ENCODE measurements at regions not wholly inside any gene's neighbourhood (a gene's known extent, or its start where the extent isn't known, plus 50 kb on each side); places are given as distances from the start of the nearest gene placed in this dataset.

DNA sequence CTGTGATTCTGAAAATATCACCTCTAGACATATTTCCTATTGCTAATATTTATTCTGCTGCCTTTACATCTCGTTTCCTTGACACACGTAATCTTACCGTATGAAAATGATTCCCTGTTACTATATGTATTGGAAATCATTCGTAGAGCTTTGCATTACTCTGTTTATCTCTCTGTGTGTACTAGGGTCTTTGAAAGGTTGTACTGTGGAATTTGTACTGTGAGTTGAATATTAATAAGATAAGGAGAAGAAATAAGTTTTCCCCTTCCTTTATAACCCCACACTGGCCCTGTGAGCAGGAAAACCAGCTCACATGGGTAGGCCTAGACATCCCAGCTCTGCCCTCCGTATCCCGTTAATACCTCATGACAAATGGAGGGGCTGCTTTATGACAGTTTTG, 354.9 kb downstream of the KLF5 start:
- DNase-seq (ENCODE audit: low read depth in 2 of 2), result no peak

DNA sequence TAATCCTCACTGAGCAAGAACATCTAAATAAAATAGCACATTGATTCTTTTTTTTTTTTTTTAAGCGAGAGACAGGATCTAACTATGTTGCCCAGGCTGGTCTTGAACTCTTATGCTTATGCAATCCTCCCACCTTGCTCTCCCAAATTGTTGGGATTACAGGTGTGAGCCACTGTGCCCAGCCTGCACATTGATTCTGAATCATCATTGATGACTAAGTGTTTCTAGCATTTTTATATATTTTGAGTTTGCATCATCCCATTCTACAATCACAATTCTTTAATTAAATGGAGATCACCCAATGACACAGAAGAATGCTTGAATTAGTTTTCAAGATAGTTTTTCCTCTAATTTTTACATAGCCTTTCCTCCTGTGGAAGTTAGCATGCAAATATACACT, 354.1 kb downstream of the KLF5 start:
- no peak for DNase-seq (ENCODE audit: low read depth in 2 of 2)

DNA sequence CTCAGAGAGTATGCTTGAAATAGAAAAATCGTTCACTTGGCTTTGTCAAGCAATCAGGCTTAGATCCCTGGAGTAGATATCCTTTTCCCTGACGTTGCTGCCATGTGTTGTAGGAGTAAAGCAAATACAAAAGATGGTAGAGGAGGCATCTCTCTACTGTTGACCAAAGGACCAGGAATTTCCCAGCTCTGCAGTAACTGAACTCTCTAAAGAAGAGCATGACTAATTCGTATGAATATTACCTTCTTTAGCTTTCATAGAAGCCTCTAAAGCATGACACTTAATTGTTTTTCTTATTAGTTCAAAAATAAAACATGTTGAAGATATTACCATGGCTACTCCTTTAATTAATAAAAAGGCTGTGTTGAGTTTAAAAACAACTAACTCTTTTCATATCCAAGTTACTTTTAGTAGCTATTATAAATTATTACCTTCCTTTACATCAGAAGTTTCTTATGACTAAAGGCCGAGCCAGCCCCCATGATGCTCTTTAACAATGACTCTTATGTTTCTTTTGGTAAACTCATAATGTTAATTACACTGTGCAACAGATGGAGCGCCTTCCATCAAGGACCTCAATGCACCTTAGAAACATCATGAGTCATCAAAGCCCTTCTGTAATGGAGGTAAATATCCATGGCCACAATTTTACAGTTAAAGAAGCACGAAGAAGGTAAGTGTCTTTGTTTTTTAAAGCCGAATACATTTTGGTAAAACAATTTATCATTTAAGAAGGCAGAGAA, 352.4 kb downstream of the KLF5 start:
- DNase-seq (ENCODE audit: low read depth in 2 of 2), result no peak

DNA sequence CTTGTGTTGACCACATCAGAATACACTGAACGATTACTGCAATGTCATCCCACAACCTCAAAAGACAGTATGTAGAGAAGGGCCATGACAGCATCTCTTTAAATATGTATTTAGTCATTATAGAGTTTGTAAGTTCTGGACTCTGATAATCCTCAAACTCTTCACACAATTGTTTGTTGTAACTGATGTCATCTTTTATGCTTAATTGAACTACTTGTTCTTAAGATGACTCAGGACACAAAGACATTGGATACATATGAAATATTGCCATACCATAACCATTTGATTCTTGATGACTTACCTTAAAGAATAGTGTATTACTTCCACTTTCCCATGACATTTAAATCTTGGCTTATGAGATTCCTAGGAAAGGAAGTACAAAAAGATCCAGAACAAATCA, 347.6 kb downstream of the KLF5 start:
- no peak for DNase-seq (ENCODE audit: low read depth in 2 of 2)

DNA sequence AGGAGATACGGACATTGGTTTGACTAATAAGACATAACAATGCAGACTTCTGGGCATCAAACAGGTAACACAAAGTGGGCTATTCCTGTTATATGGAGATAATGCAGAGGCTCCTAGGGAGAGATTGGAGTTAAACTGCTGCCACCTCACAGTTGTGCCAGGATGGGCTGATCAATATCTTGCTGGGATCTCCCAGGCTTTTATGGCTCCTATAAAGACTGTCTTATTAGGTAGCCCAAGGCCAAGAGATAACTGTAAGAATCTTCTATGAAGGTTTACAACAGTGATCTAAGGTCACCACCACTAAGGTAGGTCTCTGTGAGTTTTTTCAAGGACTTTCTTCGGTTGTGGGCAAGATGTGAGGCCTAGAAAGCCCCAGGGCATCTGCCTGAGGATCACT, 345.8 kb downstream of the KLF5 start:
- DNase-seq (ENCODE audit: low read depth in 2 of 2), result no peak

DNA sequence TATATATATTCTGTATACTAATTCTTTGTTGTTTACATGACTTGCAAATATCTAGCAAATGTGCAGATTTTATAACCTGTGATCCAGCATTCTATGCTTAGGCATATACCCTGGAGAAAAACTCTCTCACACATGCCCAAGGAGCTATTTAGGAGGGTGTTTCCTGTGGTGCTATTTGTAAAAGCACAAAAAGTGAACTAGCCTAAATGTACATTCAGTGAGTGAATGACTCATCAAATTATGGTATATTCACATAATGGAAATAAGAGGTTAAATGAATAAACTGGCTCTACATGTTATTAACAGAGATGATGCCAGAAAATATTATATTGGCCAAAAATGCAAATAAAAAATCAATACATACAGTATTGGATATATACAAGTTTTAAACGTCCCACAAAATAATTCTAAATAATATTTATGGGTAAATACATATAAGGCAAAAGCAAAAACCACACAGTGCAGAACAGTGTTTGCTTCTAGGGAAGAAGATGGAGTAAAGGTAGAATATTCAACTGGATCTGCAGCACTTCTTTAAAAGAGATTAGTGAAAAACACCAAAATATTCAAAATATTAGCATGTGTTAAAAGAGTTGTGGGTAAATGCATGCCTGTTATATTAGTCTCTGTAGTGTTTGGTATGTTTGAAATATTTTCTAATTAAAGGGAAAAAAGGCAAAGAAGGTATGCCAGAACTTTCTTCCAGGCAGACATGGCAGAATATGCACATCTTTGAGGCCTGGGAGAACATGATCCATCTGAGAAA, 344.7 kb downstream of the KLF5 start:
- DNase-seq (ENCODE audit: low read depth in 2 of 2), result no peak

DNA sequence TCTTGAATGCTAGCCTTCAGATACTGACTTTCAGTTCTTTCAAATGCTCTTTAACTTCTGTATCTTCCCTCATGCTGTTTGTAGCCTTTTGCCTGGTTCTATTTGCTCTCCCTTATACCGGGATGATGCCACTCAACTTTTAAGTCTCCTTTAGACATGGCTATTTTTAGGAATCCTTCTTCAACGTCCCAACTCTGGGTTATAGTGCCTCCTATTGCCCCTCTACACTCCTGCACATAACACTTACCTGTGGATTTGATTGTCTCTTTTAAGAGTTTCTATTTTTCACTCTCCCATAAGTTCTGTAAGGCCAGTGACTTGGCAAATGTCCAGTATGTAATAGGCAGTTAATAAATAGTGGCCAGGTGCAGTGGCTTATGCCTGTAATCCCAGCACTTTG, 343.0 kb downstream of the KLF5 start:
- no peak for DNase-seq (ENCODE audit: low read depth in 2 of 2)

DNA sequence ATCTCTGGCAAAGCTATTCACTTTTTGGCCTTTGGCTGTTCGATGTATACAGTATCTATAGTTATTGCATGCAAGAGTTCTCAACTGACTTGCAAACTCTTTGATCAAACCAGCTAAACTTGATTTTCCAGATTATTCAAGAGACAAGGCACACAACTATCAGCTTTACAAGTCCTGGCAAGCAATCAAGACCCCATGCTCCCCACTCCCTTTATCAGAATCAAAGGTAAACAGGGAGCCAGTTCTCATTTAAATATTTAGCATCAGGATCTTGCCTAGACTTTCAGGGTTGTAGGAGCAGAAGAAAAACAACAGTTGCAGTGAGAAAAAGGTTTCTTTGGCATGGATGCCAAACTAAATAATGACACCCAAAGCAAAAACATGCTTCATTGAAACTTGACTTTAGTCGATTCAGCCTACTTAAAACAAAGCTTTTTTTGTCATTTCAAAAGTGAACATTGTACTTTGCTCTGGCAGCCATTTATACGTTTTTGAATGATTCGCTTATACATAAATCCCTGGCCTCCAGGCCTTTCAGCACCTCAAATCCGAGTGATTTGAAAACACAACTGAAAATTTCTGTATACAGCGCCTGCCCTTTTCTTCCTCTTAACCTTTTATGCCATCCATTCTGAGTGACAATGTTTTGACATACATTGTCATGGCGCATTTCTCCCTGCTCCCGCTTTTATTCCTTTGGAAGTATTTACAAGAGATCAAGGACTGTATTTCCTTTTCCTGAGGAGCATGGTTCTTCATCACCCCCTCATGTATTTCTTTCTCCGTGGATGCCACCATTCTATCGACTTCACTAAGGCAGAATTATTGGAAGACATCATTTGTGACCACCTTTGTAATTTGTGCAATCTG, 340.8 kb downstream of the KLF5 start:
- DNase-seq (ENCODE audit: low read depth in 2 of 2), result no peak

DNA sequence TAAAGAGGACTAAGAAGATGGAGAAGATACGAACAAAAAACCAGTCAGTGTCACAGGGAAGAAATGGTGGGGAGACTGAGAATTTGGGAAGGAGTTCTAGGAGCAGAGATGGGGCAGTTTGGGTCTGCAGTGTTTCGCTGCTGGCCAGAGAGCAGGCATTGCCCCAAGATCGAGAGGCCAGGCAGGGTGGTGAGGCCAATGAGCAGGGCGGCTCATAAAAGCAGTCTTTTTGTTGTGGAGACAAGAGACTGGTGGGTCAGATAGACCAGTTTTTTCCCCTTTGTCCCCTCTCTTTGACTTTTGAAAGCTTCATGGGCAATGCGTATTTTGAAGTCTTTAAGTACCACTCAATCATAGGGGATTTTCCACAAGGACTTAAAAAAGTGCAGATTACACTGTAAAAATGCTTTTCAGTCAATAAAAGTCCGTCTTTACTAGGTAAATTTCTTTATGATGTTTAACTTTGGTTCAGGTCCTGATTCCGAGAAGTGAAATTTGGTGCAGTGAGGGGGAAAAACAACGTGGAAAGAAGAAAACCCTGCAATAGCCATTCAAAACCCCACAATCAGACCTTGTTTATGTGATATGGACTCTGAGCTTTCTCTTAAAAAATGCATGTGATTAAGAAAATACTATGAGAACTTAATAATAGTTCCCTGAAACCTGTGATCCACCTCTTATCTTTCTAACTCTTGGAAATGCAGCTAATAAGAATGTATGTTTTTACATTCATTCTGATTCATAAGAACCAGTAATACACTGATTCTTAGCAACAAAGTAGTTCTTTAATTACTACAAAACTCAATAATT, 338.9 kb downstream of the KLF5 start:
- no peak for DNase-seq (ENCODE audit: low read depth in 2 of 2)

DNA sequence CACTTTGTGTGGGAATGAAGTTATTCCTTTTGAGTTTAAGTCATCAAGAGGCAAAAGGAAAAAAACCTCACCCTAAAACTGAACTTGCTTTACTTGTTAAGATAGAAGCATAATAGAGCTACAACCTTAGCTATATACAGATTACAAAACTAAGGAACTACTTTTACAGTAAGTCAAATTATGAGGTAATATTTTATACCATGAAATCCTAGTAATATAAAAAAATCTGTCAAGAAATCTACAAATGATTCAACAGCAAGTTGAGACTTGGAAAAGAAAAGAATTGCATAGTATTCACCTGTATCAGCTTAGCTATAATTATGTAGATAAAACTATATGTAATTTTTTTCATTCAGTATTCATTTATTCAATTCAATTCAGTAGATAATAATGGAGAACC, 335.3 kb downstream of the KLF5 start:
- DNase-seq (ENCODE audit: low read depth in 2 of 2), result no peak

DNA sequence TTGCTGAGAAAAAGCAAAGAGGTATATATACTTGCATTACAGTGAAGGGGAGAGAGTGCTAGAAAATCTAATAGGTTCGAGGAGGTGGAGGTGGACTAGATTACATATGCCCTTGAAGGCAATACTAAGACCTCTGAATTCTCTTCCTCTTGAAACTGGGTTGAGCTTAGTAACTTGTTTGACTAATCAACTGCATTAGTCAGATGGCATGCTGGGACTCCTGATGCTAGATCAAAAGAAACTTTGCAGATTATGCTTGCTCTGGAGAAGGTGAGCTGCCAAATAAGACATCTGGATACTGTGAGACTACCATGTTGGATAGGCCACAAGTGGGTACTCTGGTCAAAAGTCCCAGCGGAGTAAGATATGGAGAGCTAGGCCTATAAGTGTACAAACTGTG, 331.3 kb downstream of the KLF5 start:
- DNase-seq (ENCODE audit: low read depth in 2 of 2), result no peak

DNA sequence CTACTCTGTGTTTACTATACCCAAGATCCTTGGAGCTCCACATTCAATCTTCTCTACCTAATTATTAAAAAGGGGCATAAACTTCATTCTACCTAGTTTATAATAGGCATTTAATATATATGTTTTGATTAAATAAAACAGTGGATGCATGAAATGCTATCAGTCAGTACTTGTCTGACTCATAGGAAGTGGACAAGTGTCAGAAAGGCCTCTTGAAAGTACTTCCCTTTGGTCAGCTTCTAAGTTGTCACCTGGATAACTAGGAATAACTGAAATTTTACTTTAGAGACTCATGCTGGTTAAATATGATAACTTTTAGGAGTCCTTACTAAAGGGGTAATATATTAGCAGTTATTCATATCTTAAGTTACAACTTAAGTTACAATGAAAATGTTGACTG, 329.8 kb downstream of the KLF5 start:
- DNase-seq (ENCODE audit: low read depth in 2 of 2), result no peak

DNA sequence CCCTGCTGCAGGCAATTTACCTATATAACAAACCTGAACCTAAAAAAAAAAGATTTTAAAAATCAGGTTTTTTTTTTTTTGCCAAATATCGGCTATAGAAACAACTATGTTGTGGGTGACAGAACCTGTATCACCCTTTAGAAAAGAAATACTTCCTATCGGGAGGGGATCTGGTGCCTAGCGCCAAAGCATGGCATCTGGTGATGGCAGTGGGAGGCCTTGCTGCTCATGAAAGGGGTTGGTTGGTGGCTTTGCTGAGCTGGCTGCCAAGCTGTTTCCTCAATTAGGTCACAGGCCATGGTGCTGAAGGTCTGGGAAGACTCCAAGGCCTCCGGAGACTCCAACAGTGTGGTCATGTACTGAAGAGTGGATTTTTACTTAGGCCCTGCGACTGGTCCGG, 328.5 kb downstream of the KLF5 start:
- no peak for DNase-seq (ENCODE audit: low read depth in 2 of 2)

DNA sequence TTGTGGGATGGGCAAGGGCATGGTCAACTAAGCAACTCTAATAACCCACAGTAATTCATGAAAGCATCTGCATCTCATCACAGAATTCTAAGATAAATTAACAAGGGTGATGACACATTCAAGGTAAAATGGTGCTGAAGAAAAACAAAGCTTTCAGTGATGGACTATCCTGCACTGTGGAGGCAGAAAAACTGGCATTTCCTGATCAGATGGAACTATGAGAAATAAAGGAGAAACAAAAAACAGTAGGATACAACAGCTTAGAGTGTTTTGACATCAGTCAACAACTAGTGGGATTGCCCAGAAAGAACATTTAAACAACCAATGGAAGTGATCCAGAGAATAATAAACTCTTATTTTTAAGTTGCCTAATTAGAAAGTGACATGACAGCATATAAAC, 327.0 kb downstream of the KLF5 start:
- DNase-seq (ENCODE audit: low read depth in 2 of 2), result no peak

DNA sequence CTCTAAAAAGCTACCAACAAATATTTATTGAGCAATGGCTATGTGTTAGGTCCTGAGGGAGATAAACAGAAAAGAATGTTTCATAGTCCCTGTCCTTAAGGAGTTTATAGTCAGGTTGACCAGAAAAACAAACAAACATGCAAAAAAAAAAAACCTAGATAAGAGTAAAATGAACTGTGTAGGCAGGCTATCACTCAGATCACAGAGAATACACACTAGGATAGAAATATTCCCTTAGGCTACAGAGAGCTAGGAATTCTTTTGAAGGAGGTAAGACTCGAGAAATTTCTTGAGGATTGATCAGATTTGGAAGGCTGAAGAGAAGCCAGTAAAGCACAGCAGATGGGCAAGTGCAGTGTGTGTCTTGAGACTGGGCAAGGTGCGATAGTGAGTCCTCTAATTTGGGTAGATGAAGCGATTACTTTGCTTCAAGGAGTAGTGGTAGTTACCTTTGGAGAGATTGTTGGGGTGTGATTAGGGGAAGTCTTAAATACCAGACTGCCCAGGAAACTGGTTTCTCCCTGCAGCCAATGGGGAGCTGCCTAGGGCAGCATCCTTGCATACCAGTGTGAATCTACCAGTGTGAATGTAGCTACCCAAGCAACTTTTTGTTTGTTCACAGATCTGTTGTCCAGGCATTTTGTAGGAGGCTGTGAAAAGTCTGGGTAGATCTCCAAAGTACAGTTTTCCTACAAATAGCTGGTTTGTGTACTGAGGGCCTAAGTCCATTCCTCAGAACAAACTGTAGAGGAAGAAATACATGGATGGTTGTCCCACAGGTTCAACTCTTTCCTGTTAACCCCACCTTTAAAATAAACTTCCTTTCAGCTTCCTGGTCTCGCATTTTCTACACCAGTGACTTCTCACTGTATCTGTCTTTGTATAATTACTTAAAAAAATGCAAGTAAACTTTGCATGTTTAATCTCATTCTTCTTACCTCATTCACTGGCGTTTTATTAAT, 314.1 kb downstream of the KLF5 start:
- no peak for DNase-seq (ENCODE audit: low read depth in 2 of 2)

DNA sequence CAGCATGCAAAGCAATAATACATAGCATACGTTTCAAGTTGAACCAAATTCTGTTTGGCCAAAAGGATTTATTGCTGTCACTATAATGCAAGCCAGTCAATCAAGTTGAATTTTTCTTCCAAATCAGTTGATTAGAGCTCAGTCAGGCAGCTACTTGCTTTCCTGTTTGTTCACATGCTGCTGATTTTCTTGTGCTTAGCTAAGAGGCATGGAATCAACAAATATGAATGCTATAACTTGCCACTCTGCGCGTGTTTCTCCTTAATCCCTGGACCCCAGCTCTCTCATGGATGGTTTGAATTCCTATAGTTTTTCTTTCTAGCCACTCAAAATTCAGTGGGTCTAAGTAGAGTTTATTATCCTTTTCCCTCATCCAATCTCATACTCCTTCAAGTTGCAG, 311.3 kb downstream of the KLF5 start:
- no peak for DNase-seq (ENCODE audit: low read depth in 2 of 2)

DNA sequence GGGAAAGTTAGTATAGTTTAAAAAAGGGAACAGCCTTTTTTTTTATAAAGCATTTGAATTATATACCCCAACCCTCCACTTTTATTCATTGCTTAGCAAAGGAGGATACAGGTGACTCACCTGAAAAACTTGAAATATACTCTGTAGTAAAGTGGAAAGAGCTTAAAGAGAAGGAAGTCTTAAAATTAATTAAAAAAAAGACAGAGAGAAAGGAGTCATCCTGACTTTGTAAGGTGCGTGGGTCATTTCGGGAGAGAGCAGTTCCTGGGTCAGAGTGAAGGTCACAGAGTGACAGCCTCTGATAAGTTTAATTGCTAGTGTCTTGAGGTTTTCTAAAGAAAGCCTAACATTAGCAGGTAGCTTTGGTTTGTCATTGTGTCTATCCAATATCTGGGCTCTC, 310.3 kb downstream of the KLF5 start:
- DNase-seq (ENCODE audit: low read depth in 2 of 2), result no peak

DNA sequence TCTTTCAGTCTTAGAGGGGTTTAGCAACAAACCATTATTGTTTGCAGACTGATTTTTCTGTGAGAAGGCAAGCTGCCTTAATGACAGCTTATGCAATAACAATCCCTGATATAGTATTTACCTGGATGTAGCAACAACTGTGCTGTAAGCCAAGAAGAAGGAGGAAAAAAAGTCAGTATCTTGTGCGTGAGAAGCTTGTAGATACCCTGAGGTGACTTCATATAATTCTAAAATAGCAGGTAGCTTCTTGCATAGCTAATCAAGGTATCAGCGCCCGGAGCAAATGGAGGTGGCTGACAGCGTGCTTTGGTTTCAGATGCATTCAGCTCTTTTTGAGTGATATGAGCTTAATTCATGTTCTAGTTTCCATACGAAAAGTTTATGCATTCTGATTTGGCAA, 309.8 kb downstream of the KLF5 start:
- DNase-seq (ENCODE audit: low read depth in 2 of 2), result no peak

DNA sequence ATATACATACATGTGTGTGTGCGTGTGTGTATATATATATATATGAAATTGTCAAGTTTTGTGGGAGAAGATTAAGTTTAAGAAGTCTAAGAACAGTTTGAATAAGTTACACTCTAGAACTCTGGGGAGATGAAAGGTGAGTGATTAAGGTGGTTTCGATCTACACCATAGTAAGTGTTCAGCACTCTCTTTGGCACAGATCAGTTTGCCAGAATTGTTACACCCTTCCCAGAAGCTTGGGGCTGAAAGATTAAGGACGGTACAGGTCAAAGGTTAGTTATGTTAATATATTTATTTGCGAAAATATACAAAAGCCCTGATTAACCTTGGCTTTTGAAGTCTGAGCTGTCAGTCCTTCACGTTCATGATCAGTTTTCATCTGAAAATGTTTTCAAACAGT, 309.1 kb downstream of the KLF5 start:
- no peak for DNase-seq (ENCODE audit: low read depth in 2 of 2)

DNA sequence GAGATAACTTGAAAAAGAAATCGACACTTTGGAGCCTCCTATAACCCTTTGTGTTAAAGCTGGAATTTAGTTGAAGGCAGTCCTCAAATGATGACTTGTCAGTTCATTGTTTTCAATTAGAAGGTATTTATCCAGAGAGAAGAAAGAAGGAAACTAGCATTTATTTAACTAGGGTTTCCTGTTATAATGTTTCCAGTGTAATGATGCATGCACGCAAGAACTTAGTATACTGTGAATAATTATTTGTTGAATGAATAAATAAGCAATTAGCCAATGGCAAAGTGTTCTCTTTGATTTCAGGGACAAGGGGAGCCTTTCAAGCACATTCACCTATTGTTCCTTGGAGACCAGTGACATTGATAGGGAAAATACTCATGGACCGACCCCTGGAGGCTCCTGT, 307.4 kb downstream of the KLF5 start:
- no peak for DNase-seq (ENCODE audit: low read depth in 2 of 2)

All from lung microvascular endothelial cell (primary cell).